Dendritic cell treated with granulocyte-macrophage colony-stimulating factor and Interleukin-4, amounts not matched to agents 40 ng/mL and 50 ng/mL, for 4 days (primary cell): ENCODE measurements at regions not wholly inside any gene's neighbourhood (a gene's known extent, or its start where the extent isn't known, plus 50 kb on each side); places are given as distances from the start of the nearest gene placed in this dataset.

Experiments used
- H3K27ac Mint-ChIP-seq: one replicate; pipeline ENCODE4 v1.8.0; 2022; ENCODE audit warnings: mild to moderate bottlenecking, mixed read lengths
- H3K27me3 Mint-ChIP-seq: one replicate; pipeline ENCODE4 v1.8.0; 2022; ENCODE audit warnings: mild to moderate bottlenecking, mixed read lengths
- H3K36me3 Mint-ChIP-seq: one replicate; pipeline ENCODE4 v1.8.0; 2022; ENCODE audit warnings: low read depth, mixed read lengths
- H3K4me1 Mint-ChIP-seq: one replicate; pipeline ENCODE4 v1.8.0; 2022; ENCODE audit warnings: low read depth, mixed read lengths
- H3K4me3 Mint-ChIP-seq: one replicate; pipeline ENCODE4 v1.8.0; 2022; ENCODE audit warnings: mild to moderate bottlenecking, moderate library complexity, mixed read lengths
- H3K9me3 Mint-ChIP-seq: one replicate; pipeline ENCODE4 v1.8.0; 2022; ENCODE audit warnings: mixed read lengths
- intact Hi-C: fragments of 100-400 bp; cut with micrococcal nuclease; formaldehyde crosslinking; loops from one replicate; pipeline ENCODE4 v1.15.0; 2022

- H3K4me1 Mint-ChIP-seq: peaks cover 64% of the 10 kb centered on the region
- H3K4me3 Mint-ChIP-seq: no peak overlapping the region
- H3K9me3 Mint-ChIP-seq: no peaks in the 10 kb centered on the region
- no peaks in the 10 kb centered on the region for H3K36me3 Mint-ChIP-seq
- H3K27ac Mint-ChIP-seq: no peak overlapping the region
- intact Hi-C loops: no loop called here
- peaks cover 16% of the 10 kb centered on the region for H3K27me3 Mint-ChIP-seq
These were observed 95.7 kb upstream of the C3orf80 start for GRCh38 chr3:160129459-160130061.

DNA sequence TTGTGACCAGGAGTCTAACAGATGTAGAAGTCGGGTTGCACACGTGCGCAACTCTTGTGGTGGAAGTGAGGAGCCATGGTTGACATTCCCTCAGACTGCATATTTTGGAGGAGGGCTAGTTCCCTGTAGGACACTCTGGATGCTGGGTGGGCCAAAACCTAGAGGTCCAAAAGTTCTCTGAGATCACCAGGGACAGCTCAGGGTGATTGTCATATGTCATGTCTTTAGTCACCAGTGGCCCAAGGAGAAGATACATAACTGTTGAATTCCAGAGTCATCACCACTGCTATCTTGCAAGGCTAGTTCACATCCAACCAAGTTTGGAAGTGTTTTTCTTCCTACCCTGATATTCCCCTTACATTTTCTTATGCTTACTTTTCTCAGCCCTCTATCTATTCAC is 95.2 kb upstream of the C3orf80 start:
- Mint-ChIP-seq H3K4me3 (no peak overlapping the region), H3K4me1 (peaks cover 64% of the 10 kb centered on the region), H3K27me3 (peaks cover 16% of the 10 kb centered on the region), H3K36me3 (no peaks in the 10 kb centered on the region), H3K27ac (no peak overlapping the region), H3K9me3 (no peaks in the 10 kb centered on the region)
- intact Hi-C loops: no loop called here

DNA sequence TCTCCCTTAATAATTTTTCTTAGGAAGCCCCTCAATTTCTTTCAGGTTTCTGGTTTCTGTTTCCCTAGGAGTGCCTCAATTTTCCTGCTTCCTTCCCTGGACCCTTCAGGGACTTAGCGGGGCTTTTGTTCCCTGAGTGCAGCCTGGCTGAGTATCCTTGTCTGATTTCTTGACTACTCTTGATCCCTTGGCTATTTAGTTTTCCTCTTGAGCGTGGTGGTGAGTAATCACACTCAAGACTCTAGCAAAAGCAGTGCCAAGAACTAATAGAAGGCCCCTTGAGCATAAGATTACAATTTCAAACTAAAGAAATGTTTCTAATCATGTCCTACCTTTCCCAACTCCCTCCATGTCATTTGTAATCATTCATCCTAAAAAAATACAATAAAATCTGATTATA is 94.3 kb upstream of the C3orf80 start:
- H3K27me3 Mint-ChIP-seq: peaks cover 18% of the 10 kb centered on the region
- no peak overlapping the region for H3K4me3 Mint-ChIP-seq
- H3K9me3 Mint-ChIP-seq: no peaks in the 10 kb centered on the region
- intact Hi-C loops: no loop called here
- peaks cover 67% of the 10 kb centered on the region for H3K4me1 Mint-ChIP-seq
- no peak overlapping the region for H3K27ac Mint-ChIP-seq
- no peaks in the 10 kb centered on the region for H3K36me3 Mint-ChIP-seq

- H3K4me3 Mint-ChIP-seq: no peak overlapping the region
- peaks cover 17% of the 10 kb centered on the region for H3K27me3 Mint-ChIP-seq
- intact Hi-C loops: no loop called here
- no peaks in the 10 kb centered on the region for H3K36me3 Mint-ChIP-seq
- peaks cover 60% of the 10 kb centered on the region for H3K4me1 Mint-ChIP-seq
- no peak overlapping the region for H3K27ac Mint-ChIP-seq
- H3K9me3 Mint-ChIP-seq: no peaks in the 10 kb centered on the region
These were observed 93.0 kb upstream of the C3orf80 start for GRCh38 chr3:160132226-160132625.

- intact Hi-C loops: no loop called here
- Mint-ChIP-seq H3K36me3 (no peaks in the 10 kb centered on the region), H3K9me3 (no peaks in the 10 kb centered on the region), H3K27ac (no peak overlapping the region), H3K4me3 (no peak overlapping the region), H3K4me1 (peaks cover 47% of the 10 kb centered on the region), H3K27me3 (peaks cover 15% of the 10 kb centered on the region)
These were observed 91.5 kb upstream of the C3orf80 start for GRCh38 chr3:160133757-160134156.

DNA sequence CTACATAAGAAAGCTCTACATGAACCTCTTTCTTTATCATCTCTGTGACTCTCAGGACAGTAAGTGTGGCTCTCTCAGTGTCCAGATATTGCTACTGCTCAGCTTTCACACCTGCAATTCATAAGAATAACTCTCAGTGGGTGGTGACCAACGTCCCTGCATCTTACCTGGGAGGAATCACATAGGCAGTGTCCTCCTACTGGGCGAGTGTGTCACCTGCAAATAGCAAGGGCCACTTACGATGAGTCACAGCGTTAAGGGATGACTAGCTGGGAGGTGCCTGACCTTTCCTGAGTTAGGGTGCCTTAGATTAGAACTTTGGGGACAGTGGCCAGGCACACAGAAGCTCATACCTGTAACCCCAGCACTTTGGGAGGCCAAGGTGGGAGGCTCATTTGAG is 90.8 kb upstream of the C3orf80 start:
- H3K27ac Mint-ChIP-seq: no peak overlapping the region
- peaks cover 15% of the 10 kb centered on the region for H3K27me3 Mint-ChIP-seq
- H3K9me3 Mint-ChIP-seq: no peaks in the 10 kb centered on the region

GRCh38 chr3:160134964-160135363 is 90.3 kb upstream of the C3orf80 start:
- no peak overlapping the region for H3K4me3 Mint-ChIP-seq
- peaks cover 35% of the 10 kb centered on the region for H3K4me1 Mint-ChIP-seq
- H3K27ac Mint-ChIP-seq: no peak overlapping the region
- no peaks in the 10 kb centered on the region for H3K9me3 Mint-ChIP-seq
- H3K36me3 Mint-ChIP-seq: no peaks in the 10 kb centered on the region
- intact Hi-C loops: no loop called here
- peaks cover 15% of the 10 kb centered on the region for H3K27me3 Mint-ChIP-seq

More for the DNA sequence above, 90.8 kb upstream of the C3orf80 start:
- Mint-ChIP-seq H3K4me3 (no peak overlapping the region), H3K36me3 (no peaks in the 10 kb centered on the region), H3K4me1 (peaks cover 40% of the 10 kb centered on the region)
- intact Hi-C loops: no loop called here

GRCh38 chr3:160135851-160136250 is 89.4 kb upstream of the C3orf80 start:
- no peak overlapping the region for H3K4me3 Mint-ChIP-seq
- peaks cover 26% of the 10 kb centered on the region for H3K4me1 Mint-ChIP-seq
- intact Hi-C loops: no loop called here
- H3K36me3 Mint-ChIP-seq: no peaks in the 10 kb centered on the region
- no peak overlapping the region for H3K27ac Mint-ChIP-seq
- H3K27me3 Mint-ChIP-seq: peaks cover 15% of the 10 kb centered on the region
- no peaks in the 10 kb centered on the region for H3K9me3 Mint-ChIP-seq

DNA sequence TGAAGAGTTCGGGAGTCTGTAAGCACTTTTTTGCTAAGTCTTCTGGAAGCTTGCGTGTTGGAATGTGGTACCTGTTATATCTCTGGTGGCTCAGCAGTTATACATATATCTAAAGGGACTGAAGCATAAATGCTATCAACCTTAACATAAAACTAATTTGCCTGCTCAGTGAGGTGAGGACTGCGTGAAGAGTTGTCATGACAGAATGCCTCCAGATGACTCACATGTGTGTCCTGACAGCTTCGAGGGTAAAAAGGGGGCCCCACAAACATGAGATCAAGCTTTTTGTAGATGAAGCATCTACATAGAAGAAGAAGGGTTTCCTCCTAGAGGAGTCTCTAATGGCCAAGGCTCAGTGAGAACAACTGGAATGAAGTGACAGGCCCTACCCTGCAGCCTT is 88.8 kb upstream of the C3orf80 start:
- Mint-ChIP-seq H3K27me3 (peaks cover 15% of the 10 kb centered on the region), H3K27ac (no peak overlapping the region), H3K9me3 (no peaks in the 10 kb centered on the region), H3K4me3 (no peak overlapping the region), H3K36me3 (no peaks in the 10 kb centered on the region), H3K4me1 (peaks cover 24% of the 10 kb centered on the region)
- intact Hi-C loops: no loop called here

- Mint-ChIP-seq H3K27me3 (peaks cover 10% of the 10 kb centered on the region), H3K4me1 (peaks cover 18% of the 10 kb centered on the region), H3K27ac (no peak overlapping the region), H3K36me3 (no peaks in the 10 kb centered on the region), H3K9me3 (peaks cover 8% of the 10 kb centered on the region), H3K4me3 (no peak overlapping the region)
- intact Hi-C loops: no loop called here
These were observed 85.9 kb upstream of the C3orf80 start for GRCh38 chr3:160139291-160139690.

GRCh38 chr3:160140756-160141155 is 84.5 kb upstream of the C3orf80 start:
- H3K4me3 Mint-ChIP-seq: no peak overlapping the region

GRCh38 chr3:160141485-160142185 is 83.6 kb upstream of the C3orf80 start:
- H3K27ac Mint-ChIP-seq: no peak overlapping the region
- peaks cover 3% of the 10 kb centered on the region for H3K27me3 Mint-ChIP-seq
- intact Hi-C loops: loop anchor here (10.0 kb wide), 1 partner anchor 107 kb away; no protein-coding TSS in a partner anchor
- H3K4me3 Mint-ChIP-seq: no peak overlapping the region
- peaks cover 8% of the 10 kb centered on the region for H3K9me3 Mint-ChIP-seq
- no peaks in the 10 kb centered on the region for H3K36me3 Mint-ChIP-seq
- H3K4me1 Mint-ChIP-seq: peaks cover 4% of the 10 kb centered on the region

More at GRCh38 chr3:160140756-160141155, 84.5 kb upstream of the C3orf80 start:
- Mint-ChIP-seq H3K4me1 (peaks cover 8% of the 10 kb centered on the region), H3K27ac (no peak overlapping the region), H3K27me3 (peaks cover 10% of the 10 kb centered on the region), H3K9me3 (peaks cover 8% of the 10 kb centered on the region), H3K36me3 (no peaks in the 10 kb centered on the region)
- intact Hi-C loops: loop anchor here (10.0 kb wide), 1 partner anchor 106 kb away; no protein-coding TSS in a partner anchor

DNA sequence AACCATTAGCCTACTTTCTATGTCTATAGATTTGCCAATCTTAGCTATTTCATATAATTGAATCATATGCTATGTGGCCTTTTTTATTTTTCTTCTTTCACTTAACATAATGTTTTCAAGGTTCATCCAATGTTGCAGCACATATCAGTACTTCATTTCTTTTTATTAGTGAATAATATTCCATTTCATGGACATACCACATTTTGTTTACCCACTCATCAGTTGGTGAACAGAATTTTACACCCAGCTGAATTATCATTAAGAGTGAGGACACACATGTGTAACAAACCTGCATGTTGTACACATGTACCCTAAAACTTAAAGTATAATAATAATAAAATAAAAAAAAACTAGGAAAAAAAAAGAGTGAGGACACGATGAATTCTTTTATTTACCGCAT is 81.7 kb upstream of the C3orf80 start:
- H3K36me3 Mint-ChIP-seq: no peaks in the 10 kb centered on the region
- H3K4me1 Mint-ChIP-seq: peaks cover 5% of the 10 kb centered on the region
- no peaks in the 10 kb centered on the region for H3K27me3 Mint-ChIP-seq
- intact Hi-C loops: loop anchor here (10.0 kb wide), 1 partner anchor 109 kb away; no protein-coding TSS in a partner anchor
- H3K27ac Mint-ChIP-seq: no peak overlapping the region
- peaks cover 8% of the 10 kb centered on the region for H3K9me3 Mint-ChIP-seq
- H3K4me3 Mint-ChIP-seq: no peak overlapping the region

DNA sequence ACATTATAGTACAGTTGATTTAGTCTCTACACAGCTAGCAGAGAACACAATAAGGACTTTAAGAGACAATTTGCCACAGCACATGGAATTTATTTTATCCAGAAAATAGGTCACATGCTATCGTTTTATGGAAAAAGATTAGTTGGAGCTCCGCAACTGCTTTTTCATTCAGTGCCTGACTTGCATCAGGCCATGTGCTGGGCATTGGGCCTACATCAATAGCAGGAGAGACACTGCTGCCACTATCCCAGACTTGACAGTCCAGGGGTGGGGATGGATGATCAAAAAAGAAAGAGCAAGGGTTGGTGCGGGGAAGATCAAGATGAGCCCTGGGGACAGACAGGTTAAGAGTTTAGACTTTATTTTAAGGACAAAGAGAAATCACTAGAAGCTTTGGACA is 75.2 kb upstream of the C3orf80 start:
- Mint-ChIP-seq H3K27ac (no peak overlapping the region), H3K9me3 (no peaks in the 10 kb centered on the region), H3K36me3 (no peaks in the 10 kb centered on the region), H3K4me1 (peaks cover 5% of the 10 kb centered on the region), H3K4me3 (no peak overlapping the region), H3K27me3 (no peaks in the 10 kb centered on the region)
- intact Hi-C loops: no loop called here
